Stomach (tissue), 4 donors: ENCODE measurements at regions not wholly inside any gene's neighbourhood (a gene's known extent, or its start where the extent isn't known, plus 50 kb on each side); places are given as distances from the start of the nearest gene placed in this dataset.

Source experiments
- CTCF ChIP-seq, 7 experiments: fragments of 450-650 bp in 4 of 7; fragments of 200-600 bp in 3 of 7; sonication (generic) in 3 of 7; IDR thresholded peaks; one replicate each; pipeline ENCODE4 v1.5.1; 2016 to 2019; ENCODE audit warnings: antibody characterized with exemption in 7 of 7, control low read depth in 2 of 7, mild to moderate bottlenecking in 1 of 7
- EP300 ChIP-seq: sonication (generic); formaldehyde crosslinking; IDR thresholded peaks from one replicate; pipeline ENCODE4 v1.6.1; 2017; ENCODE audit warnings: antibody characterized with exemption
- POLR2A ChIP-seq, 4 donors: fragments of 450-650 bp; IDR thresholded peaks; one replicate each; pipeline ENCODE4 v1.6.1; 2016; ENCODE audit warnings: antibody characterized with exemption in 4 of 4, control low read depth in 2 of 4, mild to moderate bottlenecking in 1 of 4, moderate library complexity in 1 of 4
- POLR2AphosphoS5 ChIP-seq, 3 donors: sonication (generic); formaldehyde crosslinking; IDR thresholded peaks; one replicate each; pipeline ENCODE4 v1.6.1; 2016; ENCODE audit warnings: antibody characterized with exemption in 3 of 3

GRCh38 chr2:150700666-150701580 is 213.5 kb upstream of the RND3 start:
- no peak for TF ChIP-seq CTCF (IDR thresholded peaks at IDR 0.05)
- TF ChIP-seq POLR2AphosphoS5 (IDR thresholded peaks at IDR 0.05), result no peak
- no peak for TF ChIP-seq POLR2A (IDR thresholded peaks at IDR 0.05)
- TF ChIP-seq EP300, result no peak
